ENCODE measurements at regions not wholly inside any gene's neighbourhood (a gene's known extent, or its start where the extent isn't known, plus 50 kb on each side); places are given as distances from the start of the nearest gene placed in this dataset.

DNA sequence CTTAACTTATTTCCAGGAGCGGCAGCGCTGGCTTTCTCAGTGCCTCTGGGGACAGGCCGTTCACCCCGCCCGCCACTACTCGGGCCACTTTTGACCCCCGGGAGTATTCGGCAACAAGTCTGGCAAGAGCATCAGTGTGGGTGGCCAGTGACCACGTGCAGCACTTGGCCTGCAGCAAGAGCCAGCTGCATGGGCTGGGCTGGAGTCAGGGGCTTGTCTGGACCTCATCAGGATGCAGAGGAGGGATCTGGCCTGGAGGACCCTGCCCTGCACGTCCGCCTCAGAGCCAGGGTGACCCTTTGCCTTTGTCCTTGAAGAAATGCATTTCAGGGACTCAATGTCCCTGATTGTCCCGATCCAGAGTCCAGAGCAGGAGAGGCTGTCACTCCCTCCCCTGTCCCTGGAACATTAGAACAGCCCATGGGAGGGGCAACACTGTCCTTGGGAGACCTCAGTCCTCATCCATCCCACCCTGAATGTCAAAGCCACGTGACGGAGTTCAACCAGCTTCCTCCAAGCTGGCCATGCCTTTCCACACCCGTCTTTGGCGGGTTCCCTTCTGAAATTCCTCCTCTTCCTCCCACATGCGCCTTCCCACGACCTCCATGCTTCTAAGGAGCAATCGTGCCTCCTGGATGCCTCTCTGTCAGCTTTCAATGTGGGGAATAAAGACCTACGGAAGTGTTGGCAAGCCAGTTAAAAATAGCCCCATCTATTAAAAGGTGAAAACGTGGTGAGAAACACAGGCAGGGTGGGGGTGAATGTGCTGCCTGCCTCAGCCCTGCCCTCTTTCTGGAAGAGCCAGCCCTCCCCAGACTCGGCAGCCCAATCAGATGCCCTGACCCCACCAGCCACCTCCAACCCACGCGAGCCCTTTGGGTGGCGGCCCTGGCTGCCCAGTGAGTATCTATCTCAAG is 99.0 kb downstream of the OLFM1 start:
- TF ChIP-seq, protein P1, sequence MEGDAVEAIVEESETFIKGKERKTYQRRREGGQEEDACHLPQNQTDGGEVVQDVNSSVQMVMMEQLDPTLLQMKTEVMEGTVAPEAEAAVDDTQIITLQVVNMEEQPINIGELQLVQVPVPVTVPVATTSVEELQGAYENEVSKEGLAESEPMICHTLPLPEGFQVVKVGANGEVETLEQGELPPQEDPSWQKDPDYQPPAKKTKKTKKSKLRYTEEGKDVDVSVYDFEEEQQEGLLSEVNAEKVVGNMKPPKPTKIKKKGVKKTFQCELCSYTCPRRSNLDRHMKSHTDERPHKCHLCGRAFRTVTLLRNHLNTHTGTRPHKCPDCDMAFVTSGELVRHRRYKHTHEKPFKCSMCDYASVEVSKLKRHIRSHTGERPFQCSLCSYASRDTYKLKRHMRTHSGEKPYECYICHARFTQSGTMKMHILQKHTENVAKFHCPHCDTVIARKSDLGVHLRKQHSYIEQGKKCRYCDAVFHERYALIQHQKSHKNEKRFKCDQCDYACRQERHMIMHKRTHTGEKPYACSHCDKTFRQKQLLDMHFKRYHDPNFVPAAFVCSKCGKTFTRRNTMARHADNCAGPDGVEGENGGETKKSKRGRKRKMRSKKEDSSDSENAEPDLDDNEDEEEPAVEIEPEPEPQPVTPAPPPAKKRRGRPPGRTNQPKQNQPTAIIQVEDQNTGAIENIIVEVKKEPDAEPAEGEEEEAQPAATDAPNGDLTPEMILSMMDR (IDR thresholded peaks at IDR 0.05; ENCODE audit: poor library complexity, severe bottlenecking): no peak
- TF ChIP-seq EZH2 (IDR thresholded peaks at IDR 0.05; ENCODE audit: borderline replicate concordance, insufficient read depth, low read length, poor library complexity, severe bottlenecking): no peak
